HG03159 (cell line): ENCODE measurements at regions not wholly inside any gene's neighbourhood (a gene's known extent, or its start where the extent isn't known, plus 50 kb on each side); places are given as distances from the start of the nearest gene placed in this dataset.

ENCODE experiments used
- ATAC-seq: cut with Tn5 transposase; IDR thresholded peaks from one replicate; pipeline ENCODE4 v1.9.1; 2021; ENCODE audit warnings: mild to moderate bottlenecking, moderate library complexity; ENCODE audit not compliant: unreplicated experiment

DNA sequence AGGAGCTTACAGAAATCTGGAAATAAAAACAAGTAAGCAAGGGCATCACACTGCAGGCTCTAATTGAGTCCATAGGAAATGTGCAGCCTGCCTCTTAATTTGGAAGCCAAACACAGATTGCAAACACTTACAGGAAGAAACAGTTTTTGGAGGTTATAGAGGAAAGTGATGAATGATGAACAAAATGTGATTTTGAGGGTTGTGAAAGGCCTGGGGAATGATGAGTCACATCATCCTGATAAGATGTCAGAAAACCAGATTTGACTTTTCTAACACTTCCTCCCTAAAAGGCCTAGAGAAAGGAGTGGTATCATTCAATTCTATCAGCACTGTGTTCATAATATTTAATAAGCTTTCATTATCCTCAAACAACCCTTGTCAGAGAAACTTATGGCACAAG lies 96.6 kb upstream of the POU2AF2 start:
- ATAC-seq = no peak

DNA sequence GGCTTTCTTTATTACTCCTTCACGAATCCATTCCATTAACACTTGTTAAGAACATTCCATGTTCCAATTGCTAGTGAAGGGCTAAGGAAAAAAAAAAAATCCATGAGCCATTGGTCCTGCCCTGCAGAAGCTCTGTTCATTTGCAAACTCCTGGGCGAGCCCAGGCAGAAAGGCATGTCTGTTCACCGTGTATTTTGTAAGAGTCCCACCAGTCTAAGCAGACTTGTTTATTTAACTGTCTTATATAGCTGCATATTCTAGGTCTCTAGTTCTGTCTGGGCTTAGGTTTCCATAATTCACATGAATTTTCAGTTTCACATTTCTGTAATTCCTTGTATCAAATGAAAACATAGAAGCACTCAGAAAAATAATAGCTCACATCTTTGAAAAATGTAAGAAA lies 97.4 kb upstream of the POU2AF2 start:
- ATAC-seq = no peak

DNA sequence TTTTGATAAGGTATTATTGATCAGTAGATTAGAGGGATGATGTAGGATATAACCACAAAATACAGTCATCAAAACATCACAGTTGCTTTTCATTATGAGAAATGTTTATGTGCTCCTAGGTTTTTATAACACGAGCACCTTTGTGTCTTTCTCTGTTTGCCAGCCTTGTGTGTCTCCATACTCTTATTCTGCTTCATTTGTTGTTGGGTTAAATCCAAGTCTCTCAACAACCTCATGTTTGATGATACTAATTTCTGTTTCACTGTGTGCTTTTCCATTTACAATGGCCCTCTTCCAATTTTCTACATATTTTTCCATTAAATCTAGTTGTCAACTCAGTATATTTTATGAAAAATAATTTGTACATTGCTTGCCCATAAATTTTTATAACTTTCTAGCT lies 107.7 kb upstream of the POU2AF2 start:
- no peak for ATAC-seq

DNA sequence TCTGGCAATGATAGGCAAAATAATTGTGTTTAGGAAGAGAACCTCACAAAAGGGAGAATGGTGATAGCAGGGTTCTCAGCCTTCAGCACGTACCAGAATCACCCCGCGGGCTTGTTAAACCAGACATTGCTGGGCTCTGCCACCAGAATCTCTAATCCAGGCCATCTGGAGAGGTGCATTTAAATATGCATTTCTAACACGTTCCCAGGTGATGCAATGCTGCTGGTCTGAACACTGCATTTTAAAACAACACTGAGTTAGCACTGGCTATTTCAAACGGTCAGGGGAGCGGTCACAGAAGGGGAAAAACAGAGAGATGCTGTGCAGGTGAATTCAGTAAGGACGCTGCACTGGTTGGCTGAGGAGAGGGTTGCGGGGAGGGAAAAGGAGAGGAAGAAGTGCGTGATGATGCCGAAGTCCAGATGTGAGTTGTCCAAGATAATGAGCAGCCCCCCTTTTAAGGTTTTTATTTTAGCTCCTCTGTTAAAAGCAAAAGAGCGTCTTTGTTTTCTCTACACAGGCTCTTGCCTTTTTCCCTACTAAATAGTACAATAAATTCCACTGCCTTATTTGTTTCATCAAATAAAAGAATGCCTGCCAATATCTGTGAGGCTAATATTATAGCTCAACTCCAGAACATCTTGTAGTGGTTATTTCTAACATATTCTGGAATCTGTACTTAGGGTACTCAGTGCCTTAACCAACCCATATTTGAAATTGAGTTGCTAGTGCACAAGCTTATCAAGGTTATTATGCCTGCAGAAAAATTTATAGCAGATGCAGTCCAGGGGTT lies 109.6 kb upstream of the POU2AF2 start:
- ATAC-seq = no peak

DNA sequence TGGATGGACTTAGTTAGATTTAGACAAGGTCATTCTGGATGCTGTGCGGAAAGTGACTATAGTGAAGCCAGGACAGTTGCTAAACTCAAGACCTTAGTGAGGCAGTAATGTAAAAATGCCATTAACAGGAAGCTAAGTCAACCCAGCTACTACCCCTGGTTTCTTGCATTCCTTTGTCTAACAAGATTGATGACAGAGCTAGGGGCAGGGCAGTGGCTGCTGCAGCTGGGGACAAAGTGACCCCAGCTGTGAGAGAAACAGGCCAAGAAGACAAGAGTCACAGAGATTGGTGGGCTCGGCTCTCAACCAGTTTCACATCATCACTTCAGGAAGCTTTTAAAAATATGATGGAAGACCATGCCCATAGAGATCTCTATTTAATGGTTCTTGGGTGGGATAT lies 110.4 kb upstream of the POU2AF2 start:
- ATAC-seq = no peak

DNA sequence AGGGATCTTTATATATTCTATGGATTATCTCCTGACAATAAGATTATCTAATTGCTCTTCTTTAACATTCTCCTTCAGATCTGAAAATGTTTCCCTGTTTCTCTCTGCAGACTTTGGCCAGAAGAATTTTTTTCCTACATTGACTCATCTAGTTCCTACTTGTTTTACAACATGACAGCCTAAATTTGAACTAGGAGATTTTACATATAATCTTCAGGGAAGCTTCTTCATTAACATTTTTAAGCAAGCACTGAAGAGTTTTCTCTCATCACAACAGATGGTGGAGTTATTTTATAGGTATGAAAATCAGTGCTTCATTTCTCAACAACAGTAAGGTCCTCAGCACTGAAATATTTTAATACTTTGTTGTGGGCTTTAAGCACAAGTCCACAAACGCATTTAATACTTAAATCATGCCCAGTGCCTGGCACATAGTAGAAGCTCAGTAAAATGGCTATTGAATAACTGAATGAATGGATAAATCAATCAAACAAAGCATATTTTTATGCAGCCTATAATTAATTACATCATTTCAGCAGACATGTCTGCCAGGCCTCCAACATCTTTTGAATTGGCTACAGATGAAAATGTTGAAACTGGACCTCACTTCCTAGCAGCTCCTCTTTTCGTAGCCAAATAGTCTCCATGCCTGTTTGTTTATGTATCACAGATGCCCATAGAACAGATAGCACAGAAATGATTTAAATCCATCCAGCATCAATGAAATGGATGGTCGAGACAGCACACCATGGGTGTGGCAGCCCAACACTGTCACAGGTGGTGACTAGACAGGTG lies 117.3 kb upstream of the POU2AF2 start:
- no peak for ATAC-seq

GRCh38 chr11:111124724-111125123 lies 120.8 kb upstream of the POU2AF2 start:
- ATAC-seq = no peak

DNA sequence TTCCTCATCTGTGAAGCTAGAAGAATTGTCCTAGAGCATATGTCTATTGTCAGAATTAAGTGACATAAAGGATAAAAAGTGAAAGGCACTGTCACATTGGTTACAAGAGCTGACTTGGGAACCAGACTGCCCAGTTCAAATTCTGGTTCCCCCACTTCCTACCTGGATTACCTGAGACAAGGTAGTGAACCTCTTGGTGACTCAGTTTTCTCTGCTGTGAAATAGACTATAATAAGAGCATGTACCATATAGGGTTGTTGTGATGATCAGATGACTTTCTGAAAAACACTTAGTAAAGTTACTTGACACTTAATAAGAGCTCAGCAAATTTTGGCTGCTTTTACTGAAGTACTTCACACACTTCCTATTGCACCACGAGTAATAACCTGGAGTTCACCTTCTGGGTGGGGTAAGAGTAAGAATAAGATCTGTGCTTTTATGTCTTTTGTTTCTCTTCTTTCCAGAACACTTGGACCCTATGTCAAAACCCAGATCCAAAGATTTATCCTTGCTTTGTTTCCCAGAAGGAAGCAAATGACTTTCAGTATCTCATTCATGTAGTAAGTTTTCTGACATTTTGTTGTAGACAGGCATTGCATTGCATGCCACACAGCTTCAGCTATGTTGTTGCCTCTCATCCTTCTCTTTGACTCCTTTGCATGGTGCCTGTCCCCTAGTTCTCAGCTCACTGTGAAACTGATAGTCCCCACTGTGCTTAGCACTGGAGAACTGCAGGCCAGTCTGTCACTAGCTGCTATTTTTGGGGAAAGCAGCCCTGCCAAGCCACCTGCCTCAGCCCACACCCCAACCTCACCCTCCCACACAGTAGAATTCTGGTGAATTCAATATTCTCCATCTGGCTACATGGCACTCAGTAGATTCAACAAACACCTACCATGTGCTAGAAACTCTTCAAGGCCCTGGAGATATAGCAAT lies 121.8 kb upstream of the POU2AF2 start:
- no peak for ATAC-seq

- ATAC-seq = no peak
Observed at GRCh38 chr11:111120696-111121302, 124.7 kb upstream of the POU2AF2 start.

GRCh38 chr11:111120161-111120560 lies 125.4 kb upstream of the POU2AF2 start:
- no peak for ATAC-seq

- no peak for ATAC-seq
Observed at GRCh38 chr11:111119751-111120150, 125.8 kb upstream of the POU2AF2 start.

GRCh38 chr11:111115890-111116289 lies 129.6 kb upstream of the POU2AF2 start:
- ATAC-seq = no peak

DNA sequence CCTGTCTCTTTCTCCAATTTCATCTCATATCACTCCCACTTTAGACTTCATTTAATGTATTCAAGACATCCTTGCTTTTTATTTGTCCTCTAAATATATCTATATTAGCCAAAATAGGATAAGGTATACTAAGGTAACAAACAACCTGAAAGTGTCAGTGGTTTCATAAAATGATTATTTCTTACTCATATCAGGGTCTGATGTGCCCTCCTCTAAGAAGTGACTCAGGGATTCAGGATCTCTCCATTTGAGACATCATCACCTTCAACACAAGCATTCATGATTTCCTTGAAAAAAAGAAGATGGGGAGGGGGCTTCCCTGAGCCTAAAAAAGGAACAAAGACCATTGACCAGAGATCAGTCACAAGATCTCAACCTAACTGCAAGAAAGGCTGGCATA lies 131.4 kb upstream of the POU2AF2 start:
- ATAC-seq = no peak

- no peak for ATAC-seq
Observed at GRCh38 chr11:111112614-111113013, 132.9 kb upstream of the POU2AF2 start.

- peak; percentile 56 for ATAC-seq
Observed at GRCh38 chr11:111107501-111107900, 138.0 kb upstream of the POU2AF2 start.

DNA sequence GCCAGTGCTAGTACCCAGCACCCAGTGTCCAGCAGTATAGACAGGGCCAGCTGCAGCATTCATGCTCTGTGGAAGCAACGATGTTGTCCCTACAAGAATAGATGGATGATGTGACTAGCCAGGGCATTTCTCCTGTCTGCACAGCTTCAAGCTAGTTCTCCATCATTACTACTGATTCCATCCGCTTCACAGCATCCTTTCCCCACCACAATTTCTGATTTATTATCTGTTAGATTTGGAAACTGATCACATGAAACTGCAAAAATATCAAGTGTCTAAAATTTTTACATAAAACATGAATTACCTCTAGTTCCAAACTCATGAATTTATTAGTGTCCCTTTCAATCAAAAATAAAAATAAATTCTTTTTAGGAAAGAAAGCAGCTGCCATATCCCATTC lies 138.9 kb upstream of the POU2AF2 start:
- ATAC-seq = no peak

DNA sequence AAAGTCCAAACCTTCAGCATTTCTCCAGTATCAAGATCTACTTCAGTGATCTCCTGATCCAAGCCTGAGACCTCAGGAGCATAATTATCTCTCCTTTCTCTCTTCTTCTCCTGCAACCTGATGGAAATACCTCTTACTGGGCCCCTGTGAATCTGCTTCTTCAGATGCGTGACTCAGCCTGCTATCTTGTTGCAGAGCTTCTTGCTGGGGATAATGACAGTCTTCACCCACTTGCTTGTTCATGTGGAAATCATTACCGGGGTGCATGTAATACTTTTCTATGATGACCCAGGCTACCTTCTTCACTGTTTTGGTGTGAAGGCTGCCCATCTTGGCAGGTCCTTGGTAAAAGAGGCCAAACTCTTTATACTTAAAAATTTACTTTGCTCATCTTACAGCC lies 140.0 kb upstream of the POU2AF2 start:
- no peak for ATAC-seq

- no peak for ATAC-seq
Observed at GRCh38 chr11:111104185-111104584, 141.3 kb upstream of the POU2AF2 start.

GRCh38 chr11:111101881-111102280 lies 143.6 kb upstream of the POU2AF2 start:
- no peak for ATAC-seq

- no peak for ATAC-seq
Observed at GRCh38 chr11:111099028-111099713, 146.4 kb upstream of the POU2AF2 start.
